ENCODE measurements at regions not wholly inside any gene's neighbourhood (a gene's known extent, or its start where the extent isn't known, plus 50 kb on each side); places are given as distances from the start of the nearest gene placed in this dataset.

GRCh38 chr13:73290844-73291243 is 232.0 kb downstream of the KLF5 start:
- DNase-seq (ENCODE audit: low read depth), result no peak

GRCh38 chr13:73288596-73288995 is 229.8 kb downstream of the KLF5 start:
- no peak for DNase-seq (ENCODE audit: low read depth)

- no peak for DNase-seq (ENCODE audit: low read depth)
Observed at GRCh38 chr13:73287831-73288230, 229.0 kb downstream of the KLF5 start.

GRCh38 chr13:73286942-73287620 is 228.3 kb downstream of the KLF5 start:
- no peak for DNase-seq (ENCODE audit: low read depth)

GRCh38 chr13:73286177-73286576 is 227.4 kb downstream of the KLF5 start:
- no peak for DNase-seq (ENCODE audit: low read depth)

GRCh38 chr13:73284081-73284874 is 225.5 kb downstream of the KLF5 start:
- no peak for DNase-seq (ENCODE audit: low read depth)

- no peak for DNase-seq (ENCODE audit: low read depth)
Observed at GRCh38 chr13:73283636-73284035, 224.8 kb downstream of the KLF5 start.

- DNase-seq (ENCODE audit: low read depth), result no peak
Observed at GRCh38 chr13:73281746-73282145, 222.9 kb downstream of the KLF5 start.

- no peak for DNase-seq (ENCODE audit: low read depth)
Observed at GRCh38 chr13:73278186-73278585, 219.4 kb downstream of the KLF5 start.

GRCh38 chr13:73275163-73275562 is 216.4 kb downstream of the KLF5 start:
- no peak for DNase-seq (ENCODE audit: low read depth)

- DNase-seq (ENCODE audit: low read depth), result peak; percentile 11
Observed at GRCh38 chr13:73274147-73274546, 215.3 kb downstream of the KLF5 start.

- peak; percentile 77 for DNase-seq (ENCODE audit: low read depth)
Observed at GRCh38 chr13:73273745-73274144, 214.9 kb downstream of the KLF5 start.

GRCh38 chr13:73273276-73273675 is 214.5 kb downstream of the KLF5 start:
- DNase-seq (ENCODE audit: low read depth), result no peak

- no peak for DNase-seq (ENCODE audit: low read depth)
Observed at GRCh38 chr13:73272831-73273230, 214.0 kb downstream of the KLF5 start.

GRCh38 chr13:73268306-73268705 is 209.5 kb downstream of the KLF5 start:
- peak; percentile 74 for DNase-seq (ENCODE audit: low read depth)

- no peak for DNase-seq (ENCODE audit: low read depth)
Observed at GRCh38 chr13:73266640-73267180, 207.9 kb downstream of the KLF5 start.

GRCh38 chr13:73262862-73263627 is 204.2 kb downstream of the KLF5 start:
- DNase-seq (ENCODE audit: low read depth), result no peak

GRCh38 chr13:73261739-73262216 is 203.0 kb downstream of the KLF5 start:
- DNase-seq (ENCODE audit: low read depth), result no peak

- no peak for DNase-seq (ENCODE audit: low read depth)
Observed at GRCh38 chr13:73259061-73260017, 200.5 kb downstream of the KLF5 start.

GRCh38 chr13:73258406-73258805 is 199.6 kb downstream of the KLF5 start:
- no peak for DNase-seq (ENCODE audit: low read depth)

- peak; percentile 30 for DNase-seq (ENCODE audit: low read depth)
Observed at GRCh38 chr13:73254827-73255226, 196.0 kb downstream of the KLF5 start.

Measured in ELR (cell line).